ENCODE measurements at regions not wholly inside any gene's neighbourhood (a gene's known extent, or its start where the extent isn't known, plus 50 kb on each side); places are given as distances from the start of the nearest gene placed in this dataset.

DNA sequence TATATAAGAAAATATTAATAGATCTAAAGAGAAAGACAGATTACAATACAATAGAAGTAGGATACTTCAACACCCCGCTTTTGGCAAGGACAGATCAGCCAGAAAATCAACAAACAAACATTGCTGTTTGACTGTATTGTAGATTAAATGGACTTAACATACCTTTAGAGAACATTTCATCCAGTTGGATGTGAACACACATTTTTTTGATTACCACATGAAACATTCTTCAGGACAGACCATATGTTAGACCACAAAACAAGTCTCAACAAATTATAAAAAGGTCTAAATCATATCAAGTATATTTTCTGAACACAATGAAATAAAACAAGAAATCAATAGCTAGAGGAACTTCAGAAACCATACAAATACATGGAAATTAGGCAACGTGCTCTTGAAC lies 148.2 kb downstream of the TRMT11 start:
- no peak overlapping the region for H3K27ac ChIP-seq
- ChIA-PET CTCF (no interaction called here), POLR2A (ENCODE audit: low non-redundant PET) (no interaction called here)
- TF ChIP-seq, protein P1, sequence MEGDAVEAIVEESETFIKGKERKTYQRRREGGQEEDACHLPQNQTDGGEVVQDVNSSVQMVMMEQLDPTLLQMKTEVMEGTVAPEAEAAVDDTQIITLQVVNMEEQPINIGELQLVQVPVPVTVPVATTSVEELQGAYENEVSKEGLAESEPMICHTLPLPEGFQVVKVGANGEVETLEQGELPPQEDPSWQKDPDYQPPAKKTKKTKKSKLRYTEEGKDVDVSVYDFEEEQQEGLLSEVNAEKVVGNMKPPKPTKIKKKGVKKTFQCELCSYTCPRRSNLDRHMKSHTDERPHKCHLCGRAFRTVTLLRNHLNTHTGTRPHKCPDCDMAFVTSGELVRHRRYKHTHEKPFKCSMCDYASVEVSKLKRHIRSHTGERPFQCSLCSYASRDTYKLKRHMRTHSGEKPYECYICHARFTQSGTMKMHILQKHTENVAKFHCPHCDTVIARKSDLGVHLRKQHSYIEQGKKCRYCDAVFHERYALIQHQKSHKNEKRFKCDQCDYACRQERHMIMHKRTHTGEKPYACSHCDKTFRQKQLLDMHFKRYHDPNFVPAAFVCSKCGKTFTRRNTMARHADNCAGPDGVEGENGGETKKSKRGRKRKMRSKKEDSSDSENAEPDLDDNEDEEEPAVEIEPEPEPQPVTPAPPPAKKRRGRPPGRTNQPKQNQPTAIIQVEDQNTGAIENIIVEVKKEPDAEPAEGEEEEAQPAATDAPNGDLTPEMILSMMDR (conservative IDR thresholded peaks at IDR 0.05; ENCODE audit: low read depth) = no peak
- DNase-seq (ENCODE audit: low spot score) = no peak

DNA sequence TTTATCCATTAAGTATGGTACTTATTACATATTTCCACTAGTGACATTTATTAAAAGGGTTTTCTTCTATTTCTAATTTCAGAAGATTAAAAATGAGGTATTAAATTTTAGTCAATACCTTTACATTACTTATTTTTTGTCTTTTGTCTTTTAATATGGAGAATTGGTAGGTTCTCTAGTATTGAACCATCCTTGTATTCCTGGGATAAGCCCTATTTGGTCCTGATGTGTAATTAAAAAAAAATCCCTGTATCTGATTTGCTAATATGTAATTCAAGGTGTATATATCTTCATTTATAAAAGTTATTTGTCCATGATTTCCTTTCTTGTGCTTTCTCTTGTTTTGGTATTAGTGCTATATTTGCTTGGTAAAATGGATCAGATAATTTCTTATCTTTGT lies 153.7 kb downstream of the TRMT11 start:
- H3K27ac ChIP-seq = no peak overlapping the region
- TF ChIP-seq, protein P1 (conservative IDR thresholded peaks at IDR 0.05; ENCODE audit: low read depth) = no peak
- CTCF ChIA-PET = no interaction called here
- POLR2A ChIA-PET (ENCODE audit: low non-redundant PET) = no interaction called here
- no peak for DNase-seq (ENCODE audit: low spot score)

DNA sequence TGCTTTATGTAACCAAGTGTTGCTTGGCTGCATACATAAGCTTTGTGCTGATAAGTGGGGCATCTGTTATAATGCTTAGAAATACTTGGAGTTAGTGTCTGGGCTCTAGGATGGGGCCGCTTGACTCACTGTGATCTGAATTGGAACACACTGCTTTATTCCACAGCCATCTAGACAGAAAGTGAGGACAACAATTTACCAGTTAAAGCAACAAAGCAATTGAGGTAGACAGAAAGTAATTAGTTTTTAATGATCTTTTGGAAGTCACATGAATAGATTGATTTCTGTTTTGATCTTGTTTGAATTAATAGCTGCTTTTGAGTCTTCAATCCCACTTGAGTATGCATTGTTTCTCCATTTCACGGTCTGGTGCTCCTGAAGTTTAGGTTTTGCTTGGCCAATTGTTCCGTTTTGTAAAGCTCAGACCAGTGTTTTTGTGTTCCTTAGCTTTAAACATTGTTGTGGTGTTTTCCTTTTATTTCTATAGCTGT lies 157.5 kb downstream of the TRMT11 start:
- CTCF ChIA-PET = no interaction called here
- DNase-seq (ENCODE audit: low spot score) = no peak
- POLR2A ChIA-PET (ENCODE audit: low non-redundant PET) = no interaction called here
- TF ChIP-seq, protein P1 (conservative IDR thresholded peaks at IDR 0.05; ENCODE audit: low read depth) = no peak
- H3K27ac ChIP-seq = no peak overlapping the region

GRCh38 chr6:126145351-126145750 lies 159.0 kb downstream of the TRMT11 start:
- POLR2A ChIA-PET (ENCODE audit: low non-redundant PET) = no interaction called here

GRCh38 chr6:126147291-126147815 lies 161.0 kb downstream of the TRMT11 start:
- no peak overlapping the region for H3K27ac ChIP-seq
- TF ChIP-seq, protein P1 (conservative IDR thresholded peaks at IDR 0.05; ENCODE audit: low read depth) = no peak
- POLR2A ChIA-PET (ENCODE audit: low non-redundant PET) = no interaction called here
- CTCF ChIA-PET = no interaction called here
- DNase-seq (ENCODE audit: low spot score) = no peak

More at GRCh38 chr6:126145351-126145750, 159.0 kb downstream of the TRMT11 start:
- CTCF ChIA-PET = interaction anchor here (0.8 kb wide), 1 partner anchor 169 kb away, joined by 3 read pairs; no protein-coding TSS in a partner anchor
- DNase-seq (ENCODE audit: low spot score) = no peak
- H3K27ac ChIP-seq = no peak overlapping the region
- TF ChIP-seq, protein P1 (conservative IDR thresholded peaks at IDR 0.05; ENCODE audit: low read depth) = no peak

GRCh38 chr6:126148853-126149252 lies 162.5 kb downstream of the TRMT11 start:
- H3K27ac ChIP-seq = no peak overlapping the region
- TF ChIP-seq, protein P1 (conservative IDR thresholded peaks at IDR 0.05; ENCODE audit: low read depth) = no peak
- POLR2A ChIA-PET (ENCODE audit: low non-redundant PET) = no interaction called here
- no peak for DNase-seq (ENCODE audit: low spot score)
- CTCF ChIA-PET = no interaction called here

Measured in RWPE1 (cell line).